ENCODE measurements at regions not wholly inside any gene's neighbourhood (a gene's known extent, or its start where the extent isn't known, plus 50 kb on each side); places are given as distances from the start of the nearest gene placed in this dataset.

DNA sequence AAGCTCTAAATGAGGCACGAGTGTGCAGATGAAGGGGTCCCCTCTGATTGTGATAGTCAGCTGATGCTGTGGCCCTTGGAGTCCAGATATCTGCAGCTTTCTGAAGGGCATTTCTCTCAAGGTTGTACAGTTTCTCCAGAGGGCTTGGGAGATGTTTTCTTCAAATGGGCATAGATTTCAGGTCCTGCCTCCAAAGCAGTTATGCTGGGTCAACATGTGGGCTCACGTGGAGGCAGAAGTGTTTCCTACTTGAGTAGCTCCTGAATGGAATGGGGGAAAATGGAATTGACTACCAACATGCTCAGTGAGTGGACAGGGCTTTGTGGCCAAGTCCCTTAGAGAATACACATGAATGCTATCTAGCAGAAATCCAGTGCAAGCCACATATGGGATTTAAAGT is 360.7 kb downstream of the SAMD5 start:
- no peak overlapping the region for H2AK5ac ChIP-seq (ENCODE audit: low read length)
- H4K8ac ChIP-seq (ENCODE audit: low read depth, low read length), result no peak overlapping the region
- no peaks in the 10 kb centered on the region for H3K4me1 ChIP-seq (ENCODE audit: control insufficient read depth, low read depth, low read length)
- no peak overlapping the region for H3K4ac ChIP-seq (ENCODE audit: low read depth, low read length)
- H3K27ac ChIP-seq (ENCODE audit: low read depth, low read length), result no peak overlapping the region
- no peak overlapping the region for H3K23ac ChIP-seq (ENCODE audit: low read length)
- no peak overlapping the region for H3K9ac ChIP-seq (ENCODE audit: low read length)
- no peak overlapping the region for H2BK5ac ChIP-seq (ENCODE audit: low read length)
- H3K79me1 ChIP-seq (ENCODE audit: low read length), result no peaks in the 10 kb centered on the region
- no peaks in the 10 kb centered on the region for H3K79me2 ChIP-seq (ENCODE audit: control insufficient read depth, insufficient read depth, low read length)
- WGBS (ENCODE audit: extremely low coverage, insufficient coverage, low lambda C conversion rate), result no CpG with 5 or more reads among the region's 2 CpGs
- no peak overlapping the region for H3K4me3 ChIP-seq (ENCODE audit: low read length)
- H3K27me3 ChIP-seq (ENCODE audit: insufficient read depth, low read length, poor library complexity), result no peaks in the 10 kb centered on the region
- H4K5ac ChIP-seq (ENCODE audit: low read length), result no peak overlapping the region
- H3K36me3 ChIP-seq (ENCODE audit: control insufficient read depth, insufficient read depth, low read length), result no peaks in the 10 kb centered on the region
- H3K4me2 ChIP-seq (ENCODE audit: low read length), result no peak overlapping the region
- DNase-seq, result no peak
- no peak overlapping the region for H2BK15ac ChIP-seq (replicated peaks; ENCODE audit: low read depth)
- no peak overlapping the region for H2BK120ac ChIP-seq (ENCODE audit: low read depth, low read length)
- no peak overlapping the region for H3K56ac ChIP-seq (ENCODE audit: low read length)
- H3K18ac ChIP-seq (ENCODE audit: low read length), result no peak overlapping the region

DNA sequence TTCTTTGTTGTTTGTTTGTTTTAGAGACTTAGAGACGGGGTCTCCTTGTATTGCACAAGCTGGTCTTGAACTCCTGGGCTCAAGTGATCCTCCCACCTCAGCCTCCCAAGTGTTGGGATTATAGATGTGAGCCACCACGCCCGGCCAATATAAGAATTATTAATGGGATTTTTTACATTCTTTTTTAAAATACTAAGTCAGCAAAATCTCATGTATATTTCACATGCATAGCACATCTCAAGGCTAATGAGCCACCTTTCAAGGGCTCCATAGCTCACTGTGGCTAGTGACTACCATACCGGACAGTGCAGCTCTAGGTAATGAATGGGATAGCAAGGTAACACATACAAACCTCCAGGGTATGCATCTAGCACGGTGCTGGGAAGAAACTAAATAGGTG is 361.4 kb downstream of the SAMD5 start:
- no peaks in the 10 kb centered on the region for H3K4me1 ChIP-seq (ENCODE audit: control insufficient read depth, low read depth, low read length)
- DNase-seq, result no peak
- no peak overlapping the region for H3K4me3 ChIP-seq (ENCODE audit: low read length)
- no peaks in the 10 kb centered on the region for H3K79me1 ChIP-seq (ENCODE audit: low read length)
- no CpG with 5 or more reads among the region's 5 CpGs for WGBS (ENCODE audit: extremely low coverage, insufficient coverage, low lambda C conversion rate)
- no peaks in the 10 kb centered on the region for H3K27me3 ChIP-seq (ENCODE audit: insufficient read depth, low read length, poor library complexity)
- H2BK120ac ChIP-seq (ENCODE audit: low read depth, low read length), result no peak overlapping the region
- no peak overlapping the region for H2BK5ac ChIP-seq (ENCODE audit: low read length)
- no peak overlapping the region for H4K8ac ChIP-seq (ENCODE audit: low read depth, low read length)
- H2AK5ac ChIP-seq (ENCODE audit: low read length), result no peak overlapping the region
- H3K4me2 ChIP-seq (ENCODE audit: low read length), result no peak overlapping the region
- no peak overlapping the region for H2BK15ac ChIP-seq (replicated peaks; ENCODE audit: low read depth)
- no peak overlapping the region for H3K27ac ChIP-seq (ENCODE audit: low read depth, low read length)
- no peak overlapping the region for H3K23ac ChIP-seq (ENCODE audit: low read length)
- no peak overlapping the region for H3K56ac ChIP-seq (ENCODE audit: low read length)
- no peaks in the 10 kb centered on the region for H3K79me2 ChIP-seq (ENCODE audit: control insufficient read depth, insufficient read depth, low read length)
- H4K5ac ChIP-seq (ENCODE audit: low read length), result no peak overlapping the region
- H3K36me3 ChIP-seq (ENCODE audit: control insufficient read depth, insufficient read depth, low read length), result no peaks in the 10 kb centered on the region
- no peak overlapping the region for H3K4ac ChIP-seq (ENCODE audit: low read depth, low read length)
- no peak overlapping the region for H3K9ac ChIP-seq (ENCODE audit: low read length)
- no peak overlapping the region for H3K18ac ChIP-seq (ENCODE audit: low read length)

DNA sequence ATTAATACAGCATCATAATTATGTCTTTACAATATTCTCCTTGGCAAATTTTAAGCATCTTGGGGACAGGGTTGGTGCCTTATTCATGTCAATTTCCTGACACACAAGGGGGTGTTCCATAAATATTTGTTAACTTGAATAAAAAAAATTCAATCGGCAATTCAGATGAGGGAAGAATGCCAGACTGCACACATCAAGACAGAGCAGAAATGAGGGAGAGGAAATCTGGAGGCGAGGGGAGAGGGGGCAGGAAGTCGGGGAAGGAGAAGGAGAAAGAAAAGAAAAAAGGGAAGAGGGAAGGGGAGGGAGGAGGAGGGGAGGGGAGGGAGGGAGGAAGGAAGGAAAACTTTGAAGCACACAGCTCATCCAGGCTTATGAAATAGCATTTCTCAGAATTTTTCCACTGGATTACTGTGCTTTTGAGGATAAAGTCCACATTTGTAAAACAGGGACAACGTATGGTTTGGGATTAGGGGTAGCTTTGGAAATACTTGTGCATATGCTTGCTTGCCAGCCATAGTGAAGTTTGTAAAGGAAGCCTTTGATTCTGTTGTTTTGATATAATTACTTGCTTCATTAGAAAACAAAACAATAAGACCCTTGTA is 362.1 kb downstream of the SAMD5 start:
- Histone ChIP-seq H3K4me2 (ENCODE audit: low read length) (no peak overlapping the region), H3K23ac (ENCODE audit: low read length) (no peak overlapping the region), H3K27ac (ENCODE audit: low read depth, low read length) (no peak overlapping the region), H3K4me3 (ENCODE audit: low read length) (no peak overlapping the region), H2BK120ac (ENCODE audit: low read depth, low read length) (no peak overlapping the region), H3K4ac (ENCODE audit: low read depth, low read length) (no peak overlapping the region), H3K9ac (ENCODE audit: low read length) (no peak overlapping the region), H4K5ac (ENCODE audit: low read length) (no peak overlapping the region), H2BK15ac (replicated peaks; ENCODE audit: low read depth) (no peak overlapping the region), H2AK5ac (ENCODE audit: low read length) (no peak overlapping the region), H3K36me3 (ENCODE audit: control insufficient read depth, insufficient read depth, low read length) (no peaks in the 10 kb centered on the region), H3K4me1 (ENCODE audit: control insufficient read depth, low read depth, low read length) (no peaks in the 10 kb centered on the region), H3K56ac (ENCODE audit: low read length) (no peak overlapping the region), H2BK5ac (ENCODE audit: low read length) (no peak overlapping the region), H3K27me3 (ENCODE audit: insufficient read depth, low read length, poor library complexity) (no peaks in the 10 kb centered on the region), H3K79me2 (ENCODE audit: control insufficient read depth, insufficient read depth, low read length) (no peaks in the 10 kb centered on the region), H3K18ac (ENCODE audit: low read length) (no peak overlapping the region), H4K8ac (ENCODE audit: low read depth, low read length) (no peak overlapping the region), H3K79me1 (ENCODE audit: low read length) (no peaks in the 10 kb centered on the region)
- no CpG with 5 or more reads among the region's 4 CpGs for WGBS (ENCODE audit: extremely low coverage, insufficient coverage, low lambda C conversion rate)
- DNase-seq, result no peak

DNA sequence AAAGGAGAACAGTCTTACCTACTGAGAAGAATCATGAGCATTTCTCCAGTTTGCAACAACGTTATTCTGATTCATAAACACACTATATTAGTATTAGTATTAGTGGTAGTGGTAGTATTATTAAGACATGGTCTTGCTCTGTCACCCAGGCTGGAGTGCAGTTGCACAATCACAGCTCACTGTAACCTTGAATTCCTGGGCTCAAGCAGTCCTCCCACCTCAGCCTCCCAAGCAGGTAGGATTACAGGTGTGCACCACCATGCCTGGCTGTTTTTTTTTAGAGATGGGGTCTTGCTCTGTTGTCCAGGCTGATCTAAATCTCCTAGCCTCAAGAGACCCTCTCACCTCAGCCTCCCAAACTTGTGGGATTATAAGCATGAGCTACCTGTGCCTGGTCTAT is 363.5 kb downstream of the SAMD5 start:
- H2BK120ac ChIP-seq (ENCODE audit: low read depth, low read length), result no peak overlapping the region
- no peak overlapping the region for H2BK5ac ChIP-seq (ENCODE audit: low read length)
- H3K36me3 ChIP-seq (ENCODE audit: control insufficient read depth, insufficient read depth, low read length), result no peaks in the 10 kb centered on the region
- no peak overlapping the region for H3K23ac ChIP-seq (ENCODE audit: low read length)
- H4K5ac ChIP-seq (ENCODE audit: low read length), result no peak overlapping the region
- no peak overlapping the region for H3K9ac ChIP-seq (ENCODE audit: low read length)
- H3K4me3 ChIP-seq (ENCODE audit: low read length), result no peak overlapping the region
- H3K79me2 ChIP-seq (ENCODE audit: control insufficient read depth, insufficient read depth, low read length), result no peaks in the 10 kb centered on the region
- H3K18ac ChIP-seq (ENCODE audit: low read length), result no peak overlapping the region
- no peak overlapping the region for H3K27ac ChIP-seq (ENCODE audit: low read depth, low read length)
- no peaks in the 10 kb centered on the region for H3K79me1 ChIP-seq (ENCODE audit: low read length)
- no CpG with 5 or more reads among the region's 1 CpG for WGBS (ENCODE audit: extremely low coverage, insufficient coverage, low lambda C conversion rate)
- no peak overlapping the region for H3K4ac ChIP-seq (ENCODE audit: low read depth, low read length)
- H2BK15ac ChIP-seq (replicated peaks; ENCODE audit: low read depth), result no peak overlapping the region
- H2AK5ac ChIP-seq (ENCODE audit: low read length), result no peak overlapping the region
- no peaks in the 10 kb centered on the region for H3K4me1 ChIP-seq (ENCODE audit: control insufficient read depth, low read depth, low read length)
- H4K8ac ChIP-seq (ENCODE audit: low read depth, low read length), result no peak overlapping the region
- no peaks in the 10 kb centered on the region for H3K27me3 ChIP-seq (ENCODE audit: insufficient read depth, low read length, poor library complexity)
- DNase-seq, result no peak
- H3K56ac ChIP-seq (ENCODE audit: low read length), result no peak overlapping the region
- no peak overlapping the region for H3K4me2 ChIP-seq (ENCODE audit: low read length)

DNA sequence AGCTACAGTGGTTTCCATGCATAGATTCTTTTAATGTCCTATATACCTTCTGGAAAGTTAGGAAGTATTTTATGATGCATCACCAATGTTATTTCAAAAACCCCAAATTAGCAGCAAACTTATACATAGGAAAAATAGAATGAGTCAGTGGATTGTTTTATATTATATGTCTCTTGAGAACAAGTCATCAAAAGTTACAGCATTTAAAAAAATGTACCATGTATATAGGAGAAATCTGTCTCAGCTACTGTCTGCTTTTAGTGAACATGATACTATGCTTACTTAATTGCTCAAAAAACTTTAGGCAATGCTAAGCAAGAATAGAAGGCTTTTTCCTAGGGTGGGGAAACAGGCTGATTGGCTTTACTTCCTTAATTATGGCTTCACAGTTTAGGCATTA is 365.3 kb downstream of the SAMD5 start:
- H3K23ac ChIP-seq (ENCODE audit: low read length), result no peak overlapping the region
- no peak overlapping the region for H3K56ac ChIP-seq (ENCODE audit: low read length)
- H2AK5ac ChIP-seq (ENCODE audit: low read length), result no peak overlapping the region
- no peak overlapping the region for H3K4me3 ChIP-seq (ENCODE audit: low read length)
- H4K8ac ChIP-seq (ENCODE audit: low read depth, low read length), result no peak overlapping the region
- H4K5ac ChIP-seq (ENCODE audit: low read length), result no peak overlapping the region
- no peaks in the 10 kb centered on the region for H3K27me3 ChIP-seq (ENCODE audit: insufficient read depth, low read length, poor library complexity)
- H3K36me3 ChIP-seq (ENCODE audit: control insufficient read depth, insufficient read depth, low read length), result no peaks in the 10 kb centered on the region
- H3K4ac ChIP-seq (ENCODE audit: low read depth, low read length), result no peak overlapping the region
- H3K4me1 ChIP-seq (ENCODE audit: control insufficient read depth, low read depth, low read length), result no peaks in the 10 kb centered on the region
- no peaks in the 10 kb centered on the region for H3K79me1 ChIP-seq (ENCODE audit: low read length)
- no peak overlapping the region for H3K18ac ChIP-seq (ENCODE audit: low read length)
- no peak overlapping the region for H2BK5ac ChIP-seq (ENCODE audit: low read length)
- no peaks in the 10 kb centered on the region for H3K79me2 ChIP-seq (ENCODE audit: control insufficient read depth, insufficient read depth, low read length)
- no peak overlapping the region for H3K4me2 ChIP-seq (ENCODE audit: low read length)
- no peak overlapping the region for H2BK15ac ChIP-seq (replicated peaks; ENCODE audit: low read depth)
- H3K27ac ChIP-seq (ENCODE audit: low read depth, low read length), result no peak overlapping the region
- no peak overlapping the region for H3K9ac ChIP-seq (ENCODE audit: low read length)
- H2BK120ac ChIP-seq (ENCODE audit: low read depth, low read length), result no peak overlapping the region
- DNase-seq, result no peak

DNA sequence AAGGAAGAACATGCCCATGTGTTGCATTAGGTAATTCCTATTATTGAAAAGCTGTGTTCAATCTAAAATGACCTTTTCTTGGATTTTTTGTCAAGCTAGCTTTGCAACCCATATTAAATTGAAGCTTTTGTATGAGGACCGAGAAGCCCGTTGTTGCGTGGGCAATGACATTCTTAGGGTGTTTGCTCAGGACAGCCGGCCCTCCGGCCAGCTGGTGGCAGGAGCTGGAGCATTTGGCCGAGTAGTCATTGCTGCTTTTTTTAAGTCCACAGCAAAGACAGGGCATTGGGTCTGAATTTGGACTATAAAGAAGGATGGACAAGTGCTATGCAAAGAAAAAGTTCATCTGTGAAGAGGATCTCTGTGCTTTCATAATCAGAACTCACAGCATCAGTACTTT is 365.8 kb downstream of the SAMD5 start:
- no CpG with 5 or more reads among the region's 6 CpGs for WGBS (ENCODE audit: extremely low coverage, insufficient coverage, low lambda C conversion rate)
- no peaks in the 10 kb centered on the region for H3K27me3 ChIP-seq (ENCODE audit: insufficient read depth, low read length, poor library complexity)
- H2BK15ac ChIP-seq (replicated peaks; ENCODE audit: low read depth), result no peak overlapping the region
- H3K9ac ChIP-seq (ENCODE audit: low read length), result no peak overlapping the region
- H3K4me1 ChIP-seq (ENCODE audit: control insufficient read depth, low read depth, low read length), result no peaks in the 10 kb centered on the region
- no peak overlapping the region for H3K4me2 ChIP-seq (ENCODE audit: low read length)
- H3K56ac ChIP-seq (ENCODE audit: low read length), result no peak overlapping the region
- H4K5ac ChIP-seq (ENCODE audit: low read length), result no peak overlapping the region
- H3K36me3 ChIP-seq (ENCODE audit: control insufficient read depth, insufficient read depth, low read length), result no peaks in the 10 kb centered on the region
- H3K79me1 ChIP-seq (ENCODE audit: low read length), result no peaks in the 10 kb centered on the region
- no peak overlapping the region for H2BK5ac ChIP-seq (ENCODE audit: low read length)
- H2BK120ac ChIP-seq (ENCODE audit: low read depth, low read length), result no peak overlapping the region
- no peaks in the 10 kb centered on the region for H3K79me2 ChIP-seq (ENCODE audit: control insufficient read depth, insufficient read depth, low read length)
- no peak overlapping the region for H4K8ac ChIP-seq (ENCODE audit: low read depth, low read length)
- no peak overlapping the region for H3K4ac ChIP-seq (ENCODE audit: low read depth, low read length)
- no peak overlapping the region for H3K4me3 ChIP-seq (ENCODE audit: low read length)
- no peak overlapping the region for H2AK5ac ChIP-seq (ENCODE audit: low read length)
- H3K23ac ChIP-seq (ENCODE audit: low read length), result no peak overlapping the region
- no peak for DNase-seq
- H3K18ac ChIP-seq (ENCODE audit: low read length), result no peak overlapping the region
- no peak overlapping the region for H3K27ac ChIP-seq (ENCODE audit: low read depth, low read length)
